Activated CD4-positive, alpha-beta T cell treated with anti-CD3 and anti-CD28 coated beads for 24 hours (primary cell): ENCODE measurements at regions not wholly inside any gene's neighbourhood (a gene's known extent, or its start where the extent isn't known, plus 50 kb on each side); places are given as distances from the start of the nearest gene placed in this dataset.

Experiments
- DNase-seq, 2 donors: peaks; one replicate each; pipeline ENCODE4 v3.0.0-alpha.2; 2020; ENCODE audit warnings: low read depth in 2 of 2

GRCh38 chr5:123814801-123815470 lies 303.0 kb downstream of the CSNK1G3 start:
- DNase-seq, result no peak

GRCh38 chr5:123813937-123814624 lies 302.1 kb downstream of the CSNK1G3 start:
- no peak for DNase-seq

GRCh38 chr5:123813264-123813663 lies 301.3 kb downstream of the CSNK1G3 start:
- no peak for DNase-seq

- no peak for DNase-seq
Observed at GRCh38 chr5:123811831-123812230, 299.9 kb downstream of the CSNK1G3 start.

- DNase-seq, result no peak
Observed at GRCh38 chr5:123810746-123811340, 298.9 kb downstream of the CSNK1G3 start.

- no peak for DNase-seq
Observed at GRCh38 chr5:123810253-123810652, 298.3 kb downstream of the CSNK1G3 start.

GRCh38 chr5:123809594-123810221 lies 297.7 kb downstream of the CSNK1G3 start:
- DNase-seq, result no peak

- no peak for DNase-seq
Observed at GRCh38 chr5:123808461-123809380, 296.7 kb downstream of the CSNK1G3 start.

GRCh38 chr5:123807177-123807945 lies 295.4 kb downstream of the CSNK1G3 start:
- DNase-seq, result no peak

- DNase-seq, result no peak
Observed at GRCh38 chr5:123806644-123807043, 294.7 kb downstream of the CSNK1G3 start.

GRCh38 chr5:123805300-123805699 lies 293.3 kb downstream of the CSNK1G3 start:
- no peak for DNase-seq

- DNase-seq, result no peak
Observed at GRCh38 chr5:123803359-123803758, 291.4 kb downstream of the CSNK1G3 start.

- no peak for DNase-seq
Observed at GRCh38 chr5:123802298-123802951, 290.4 kb downstream of the CSNK1G3 start.

- DNase-seq, result no peak
Observed at GRCh38 chr5:123800640-123801039, 288.7 kb downstream of the CSNK1G3 start.

GRCh38 chr5:123795688-123796087 lies 283.7 kb downstream of the CSNK1G3 start:
- no peak for DNase-seq

- no peak for DNase-seq
Observed at GRCh38 chr5:123790226-123790625, 278.2 kb downstream of the CSNK1G3 start.

GRCh38 chr5:123787635-123788034 lies 275.7 kb downstream of the CSNK1G3 start:
- no peak for DNase-seq

GRCh38 chr5:123787136-123787535 lies 275.2 kb downstream of the CSNK1G3 start:
- DNase-seq, result no peak

- DNase-seq, result no peak
Observed at GRCh38 chr5:123786411-123786810, 274.4 kb downstream of the CSNK1G3 start.
